GM19468 (cell line): ENCODE measurements at regions not wholly inside any gene's neighbourhood (a gene's known extent, or its start where the extent isn't known, plus 50 kb on each side); places are given as distances from the start of the nearest gene placed in this dataset.
"Not testable (repeated sequence)": the region's sequence is repeated elsewhere in the genome, so short reads cannot be mapped to it uniquely, and the experiment has no call there.

Source experiments
- ATAC-seq: cut with Tn5 transposase; IDR thresholded peaks from one replicate; pipeline ENCODE4 v1.9.1; 2021; ENCODE audit warnings: mild to moderate bottlenecking, moderate library complexity, moderate number of reproducible peaks; ENCODE audit not compliant: unreplicated experiment; ENCODE audit errors: extremely low read depth

DNA sequence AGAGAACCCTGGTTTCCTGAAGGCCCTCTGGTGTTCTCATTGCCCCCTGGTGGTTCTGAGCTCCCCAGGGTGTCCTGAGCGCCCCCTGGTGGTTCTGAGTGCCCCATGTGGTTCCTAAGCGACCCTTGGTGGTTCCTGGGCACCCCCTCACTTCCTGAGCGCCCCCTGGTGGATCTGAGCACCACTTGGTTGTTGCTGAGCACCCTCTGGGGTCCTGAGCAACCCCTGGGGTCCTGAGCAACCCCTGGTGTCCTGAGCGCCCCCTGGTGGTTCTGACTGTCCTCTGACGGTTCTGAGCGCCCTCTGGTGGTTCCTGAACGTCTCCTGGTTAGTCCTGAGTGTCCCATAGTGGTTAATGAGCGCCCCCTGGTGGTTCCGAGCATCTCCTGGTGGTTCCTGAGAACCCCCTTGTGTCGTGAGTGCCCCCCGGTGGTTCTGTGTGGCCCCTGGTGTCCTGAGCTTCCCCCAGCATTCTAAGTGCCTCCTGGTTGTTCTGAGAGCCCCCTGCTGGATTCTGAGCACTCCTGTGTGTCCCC is 568.3 kb downstream of the TMEM121 start:
- ATAC-seq, result no peak

DNA sequence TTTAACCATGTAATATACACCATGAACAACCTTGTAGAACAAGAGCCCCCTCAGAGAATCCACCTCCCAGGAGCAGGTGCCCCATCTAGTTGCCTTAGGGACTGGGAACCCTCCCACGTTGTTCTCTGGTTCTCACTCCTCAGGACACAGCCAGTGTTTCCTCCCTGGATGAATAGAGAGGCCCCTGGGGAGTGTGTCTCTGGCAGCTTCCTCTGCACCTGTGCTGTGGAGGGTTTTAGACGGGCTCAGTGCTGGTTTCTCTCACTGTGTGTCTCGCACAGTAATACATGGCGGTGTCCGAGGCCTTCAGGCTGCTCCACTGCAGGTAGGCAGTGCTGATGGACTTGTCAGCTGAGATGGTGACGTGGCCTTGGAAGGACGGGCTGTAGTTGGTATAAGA is 581.3 kb downstream of the TMEM121 start:
- ATAC-seq, result no peak

DNA sequence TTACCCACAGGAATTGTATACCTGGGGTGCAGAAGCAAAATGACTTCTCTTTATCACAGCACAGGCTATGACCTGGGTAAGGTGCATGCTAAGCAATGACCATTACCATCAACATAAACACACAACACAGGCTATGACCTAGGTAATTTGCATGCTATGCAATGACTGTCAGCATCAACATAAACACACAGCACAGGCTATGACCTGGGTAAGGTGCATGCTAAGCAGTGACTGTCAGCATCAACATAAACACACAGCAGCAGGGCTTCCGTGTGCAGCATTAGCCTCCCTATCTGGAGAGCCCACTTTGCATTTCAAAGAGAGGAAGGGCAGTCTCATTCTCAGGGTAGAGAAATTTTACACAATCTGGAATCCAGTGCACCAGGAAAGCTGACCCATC is 583.0 kb downstream of the TMEM121 start:
- ATAC-seq, result no peak

DNA sequence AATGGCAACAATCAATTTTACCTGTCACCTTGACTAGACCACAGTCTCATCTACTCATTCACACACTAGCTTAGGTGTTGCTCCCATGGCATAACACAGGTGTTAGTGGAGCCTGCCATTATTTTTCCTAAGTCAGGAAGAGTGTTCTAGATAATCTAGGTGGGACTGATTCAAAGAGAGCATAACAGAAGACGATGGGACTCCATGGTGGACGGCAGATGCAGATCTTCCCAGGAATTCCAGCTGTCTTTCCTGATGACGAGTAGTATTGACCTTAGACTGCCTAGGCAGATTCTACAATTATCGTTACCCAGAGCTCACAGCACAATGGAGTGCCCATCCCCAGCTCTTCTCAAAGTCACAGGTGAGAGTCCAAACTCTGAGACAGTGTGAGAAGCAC is 589.0 kb downstream of the TMEM121 start:
- ATAC-seq, result no peak

DNA sequence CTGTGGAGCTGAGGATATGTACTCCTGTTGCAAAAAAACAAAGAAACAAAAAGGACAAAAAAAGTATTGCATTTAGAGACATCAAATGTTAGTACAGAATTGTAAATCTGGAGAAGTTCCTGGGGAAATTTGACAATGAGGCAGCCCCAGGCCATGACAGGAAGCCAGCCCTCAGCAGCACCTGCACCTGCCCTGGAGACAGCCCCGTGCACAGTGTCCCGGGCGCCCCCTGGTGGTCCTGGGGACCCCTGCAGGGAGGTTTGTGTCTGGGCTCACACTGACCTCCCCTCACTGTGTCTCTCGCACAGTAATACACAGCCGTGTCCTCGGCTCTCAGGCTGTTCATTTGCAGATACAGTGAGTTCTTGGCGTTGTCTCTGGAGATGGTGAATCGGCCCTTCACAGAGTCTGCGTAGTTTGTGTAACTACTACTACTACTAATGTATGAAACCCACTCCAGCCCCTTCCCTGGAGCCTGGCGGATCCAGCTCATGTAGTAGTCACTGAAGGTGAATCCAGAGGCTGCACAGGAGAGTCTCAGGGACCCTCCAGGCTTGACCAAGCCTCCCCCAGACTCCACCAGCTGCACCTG is 590.1 kb downstream of the TMEM121 start:
- ATAC-seq, result not testable (repeated sequence)

DNA sequence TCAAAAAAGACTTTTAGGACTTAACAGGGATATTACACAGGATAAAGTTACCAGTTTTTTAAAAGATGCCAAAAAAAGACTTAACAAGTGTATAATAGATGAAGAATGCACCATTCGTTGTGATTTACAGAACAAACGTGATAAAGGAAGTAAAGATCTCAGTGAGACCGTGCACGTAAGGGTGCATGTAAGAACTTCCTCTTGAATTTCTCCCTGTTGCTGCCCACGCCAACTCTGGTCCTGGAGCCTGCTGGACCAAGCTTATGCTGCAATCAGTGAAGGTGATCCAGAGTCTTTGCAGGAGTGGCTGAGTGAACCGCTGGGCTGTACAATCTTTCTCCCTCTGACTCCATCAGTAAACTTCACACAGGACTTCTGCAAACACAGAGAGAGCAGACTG is 593.7 kb downstream of the TMEM121 start:
- ATAC-seq, result no peak

DNA sequence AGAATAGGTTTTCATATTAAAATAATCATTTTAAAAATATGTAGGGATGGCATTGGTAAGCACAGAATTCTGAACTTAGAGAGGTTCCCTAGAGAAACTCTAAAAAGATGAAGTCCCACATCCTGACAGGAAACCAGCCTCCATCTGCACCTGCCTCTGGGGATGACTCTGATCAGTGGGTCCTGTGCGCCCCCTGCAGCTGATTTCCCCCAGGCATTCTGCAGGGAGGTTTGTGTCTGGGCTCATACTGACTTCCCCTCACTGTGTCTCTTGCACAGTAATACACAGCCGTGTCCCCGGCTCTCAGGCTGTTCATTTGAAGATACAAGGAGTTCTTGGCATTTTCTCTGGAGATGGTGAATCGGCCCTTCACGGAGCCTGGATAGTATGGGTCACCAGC is 602.9 kb downstream of the TMEM121 start:
- no peak for ATAC-seq

DNA sequence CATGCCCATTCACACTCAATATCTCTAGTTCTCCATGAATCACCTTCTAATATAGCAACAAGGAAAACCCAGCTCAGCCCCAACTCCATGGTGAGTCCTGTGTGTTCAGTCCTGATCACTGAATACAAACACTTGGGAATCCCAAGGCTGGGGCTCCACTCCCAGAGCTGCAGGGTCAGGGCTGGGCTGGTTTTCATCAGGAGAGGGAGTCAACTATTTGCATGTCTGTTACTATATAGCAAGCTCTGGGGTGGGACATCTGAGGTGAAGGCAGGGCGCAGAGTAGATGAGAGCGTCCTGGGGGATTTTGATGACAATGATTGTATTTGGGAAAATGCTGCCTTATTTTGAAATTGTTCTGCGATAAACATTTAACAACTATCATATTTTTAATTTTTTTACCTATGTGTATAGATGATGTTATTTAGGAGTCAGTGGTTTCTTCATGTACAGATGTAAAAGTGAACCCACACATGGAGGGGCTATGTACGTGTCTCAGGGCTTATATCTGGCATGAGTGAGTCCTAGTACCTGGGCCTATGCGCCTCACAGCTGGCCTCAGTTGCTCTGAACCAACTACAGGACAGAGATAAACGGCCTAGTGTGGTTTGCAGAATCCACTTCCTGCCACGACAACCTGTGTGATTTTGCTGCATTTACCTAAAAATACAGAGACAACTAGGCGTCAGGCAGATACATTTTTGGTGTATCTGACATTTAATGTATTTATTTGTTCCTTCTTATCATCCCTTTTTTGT is 603.7 kb downstream of the TMEM121 start:
- ATAC-seq, result not testable (repeated sequence)

DNA sequence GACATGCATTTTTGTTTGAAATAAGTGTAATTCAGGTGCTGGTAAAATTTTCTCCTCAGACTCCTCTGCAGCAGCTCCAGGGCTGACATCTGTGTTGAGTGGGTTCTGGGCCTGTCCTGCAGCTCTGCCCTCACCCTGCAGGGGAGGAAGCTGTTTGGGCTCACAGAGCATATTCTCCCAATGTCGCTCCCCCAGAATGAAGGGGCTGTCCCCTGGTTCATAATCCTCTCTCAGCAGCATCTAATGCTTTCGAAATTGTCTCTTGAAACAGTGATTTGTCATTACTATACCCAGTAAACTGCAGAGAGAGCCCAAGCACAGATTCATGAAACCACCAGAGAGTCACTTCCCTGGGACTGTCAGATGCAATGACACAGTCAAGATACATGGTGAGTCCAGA is 606.7 kb downstream of the TMEM121 start:
- ATAC-seq, result not testable (repeated sequence)

DNA sequence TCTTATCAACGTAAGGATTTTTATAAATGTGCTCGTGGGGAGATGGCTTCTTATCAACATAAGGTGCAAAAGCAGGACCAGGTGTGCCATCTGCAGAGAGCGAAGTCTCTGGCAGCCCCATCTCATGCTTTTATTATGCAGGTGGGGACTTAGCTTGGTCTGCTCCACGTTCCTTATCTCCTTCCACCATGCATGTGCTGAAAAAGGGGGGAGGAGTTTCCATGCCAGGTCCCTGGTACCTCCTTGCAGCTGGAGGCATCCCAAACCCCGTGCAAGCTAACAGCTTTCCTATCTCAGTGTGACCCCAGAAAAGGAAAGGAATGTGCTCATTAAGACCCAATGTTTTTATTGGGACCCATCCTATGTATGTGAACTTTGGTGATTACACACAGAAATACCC is 608.5 kb downstream of the TMEM121 start:
- ATAC-seq, result no peak

DNA sequence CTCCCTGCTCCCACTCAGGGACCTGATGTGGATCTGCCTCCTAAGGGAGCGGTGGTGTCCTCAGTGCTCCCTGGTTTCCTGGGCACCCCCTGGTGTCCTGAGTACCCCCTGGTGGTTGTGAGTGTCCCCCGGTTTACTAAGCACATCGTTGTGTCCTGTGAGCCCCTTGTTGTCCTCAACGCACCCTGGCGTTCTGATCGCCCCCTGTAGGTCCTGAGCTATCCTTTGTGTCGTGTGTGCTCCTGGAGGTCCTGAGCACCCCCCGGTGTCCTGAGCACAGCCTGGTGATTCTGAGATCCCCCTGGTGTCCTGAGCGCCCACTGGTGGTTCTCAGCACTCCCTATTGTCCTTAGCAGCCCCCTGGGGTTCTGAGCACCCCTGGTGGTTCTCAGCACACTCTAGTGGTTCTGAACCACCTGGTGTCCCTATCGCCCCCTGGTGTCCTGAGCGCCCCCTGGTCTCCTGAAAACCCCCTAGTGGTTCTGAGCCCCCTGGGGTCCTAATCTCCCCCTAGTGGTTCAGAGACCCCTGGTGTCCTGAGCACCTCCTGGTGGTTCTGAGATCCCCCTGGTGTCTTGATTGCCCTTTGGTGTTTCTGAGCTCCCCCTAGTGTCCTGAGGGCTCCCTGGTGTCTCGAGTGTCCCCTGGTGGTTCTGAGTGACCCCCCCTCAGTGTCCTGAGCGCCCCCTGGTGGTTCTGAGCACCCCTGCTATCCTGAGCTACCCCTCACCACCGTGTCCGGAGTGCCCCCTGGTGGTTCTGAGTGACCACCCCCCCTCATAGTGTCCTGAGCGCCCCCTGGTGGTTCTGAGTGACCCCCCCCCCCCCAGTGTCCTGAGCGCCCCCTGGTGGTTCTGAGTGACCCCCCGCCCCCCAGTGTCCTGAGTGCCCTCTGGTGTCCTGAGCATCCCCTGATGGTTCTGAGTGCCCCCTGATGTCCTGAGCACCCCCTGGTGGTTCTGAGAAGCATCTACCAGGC is 615.1 kb downstream of the TMEM121 start:
- no peak for ATAC-seq

DNA sequence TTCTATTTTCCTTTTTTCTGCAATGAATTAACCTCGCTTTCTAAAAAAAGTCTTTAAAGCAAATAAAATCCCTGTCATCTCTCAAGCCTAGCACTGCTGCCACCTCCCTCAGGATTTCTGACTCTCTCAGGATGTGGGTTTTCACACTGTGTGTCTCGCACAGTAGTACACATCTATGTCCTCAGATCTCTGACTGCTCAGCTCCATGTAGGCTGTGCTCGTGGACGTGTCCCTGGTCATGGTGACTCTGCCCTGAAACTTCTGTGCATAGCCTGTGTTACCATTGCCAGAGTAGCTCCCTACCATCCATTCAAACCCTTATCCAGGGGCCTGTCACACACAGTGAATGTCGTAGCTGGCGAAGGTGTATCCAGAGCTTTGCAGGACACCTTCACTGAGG is 619.3 kb downstream of the TMEM121 start:
- not testable (repeated sequence) for ATAC-seq

DNA sequence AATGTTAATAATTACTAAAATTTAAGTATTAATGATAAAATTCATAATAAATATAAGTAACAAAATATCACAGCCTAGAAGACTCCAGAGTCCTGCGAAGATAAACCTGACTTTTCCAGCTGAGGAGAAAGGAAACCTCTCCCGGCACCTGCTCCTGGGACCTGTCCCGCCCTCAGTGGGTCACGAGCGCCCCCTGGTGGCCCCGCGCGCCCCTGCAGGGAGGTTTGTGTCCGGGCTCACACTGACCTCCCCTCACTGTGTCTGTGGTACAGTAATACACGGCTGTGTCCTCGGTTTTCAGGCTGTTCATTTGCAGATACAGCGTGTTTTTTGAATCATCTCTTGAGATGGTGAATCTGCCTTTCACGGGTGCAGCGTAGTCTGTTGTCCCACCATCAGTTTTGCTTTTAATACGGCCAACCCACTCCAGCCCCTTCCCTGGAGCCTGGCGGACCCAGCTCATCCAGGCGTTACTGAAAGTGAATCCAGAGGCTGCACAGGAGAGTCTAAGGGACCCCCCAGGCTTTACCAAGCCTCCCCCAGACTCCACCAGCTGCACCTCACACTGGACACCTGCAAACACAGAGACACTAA is 627.1 kb downstream of the TMEM121 start:
- ATAC-seq, result not testable (repeated sequence)

DNA sequence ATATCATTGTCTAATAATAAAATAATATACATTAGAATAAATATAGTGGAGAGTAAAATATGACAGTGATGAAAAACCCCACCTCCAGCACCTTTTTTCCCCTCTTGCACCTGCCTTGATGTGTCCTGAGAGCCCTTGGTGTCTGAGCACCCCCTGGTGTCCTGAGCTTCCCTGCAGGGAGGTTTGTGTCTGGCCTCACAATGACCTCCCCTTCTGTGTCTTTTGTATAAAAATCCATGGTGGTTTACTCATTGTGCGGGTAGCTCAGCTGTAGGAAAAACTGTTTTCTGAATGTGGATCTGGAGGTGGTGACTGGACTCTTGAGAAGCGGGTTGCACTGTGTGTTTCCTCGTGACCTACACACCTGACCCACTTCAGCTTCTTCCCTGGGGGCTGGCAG is 636.9 kb downstream of the TMEM121 start:
- ATAC-seq, result no peak

DNA sequence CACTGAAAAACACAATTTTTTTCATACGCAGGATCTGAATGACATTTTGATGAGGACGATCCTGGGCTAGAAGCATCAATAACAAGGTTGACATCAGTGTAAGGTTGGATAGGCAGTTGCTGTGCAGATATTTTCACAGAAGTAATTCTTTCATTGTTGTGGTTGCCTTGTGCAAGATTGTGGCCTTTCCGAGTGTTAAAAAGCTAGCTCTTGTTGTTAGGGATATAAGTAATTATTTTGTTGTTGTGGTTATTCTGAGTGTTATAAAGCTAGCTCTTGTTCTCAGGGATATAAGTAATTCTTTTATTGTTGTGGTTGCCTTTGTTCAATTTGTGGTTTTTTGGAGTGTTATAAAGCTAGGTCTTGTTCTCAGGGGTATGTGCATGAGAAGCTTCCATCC is 637.4 kb downstream of the TMEM121 start:
- not testable (repeated sequence) for ATAC-seq

DNA sequence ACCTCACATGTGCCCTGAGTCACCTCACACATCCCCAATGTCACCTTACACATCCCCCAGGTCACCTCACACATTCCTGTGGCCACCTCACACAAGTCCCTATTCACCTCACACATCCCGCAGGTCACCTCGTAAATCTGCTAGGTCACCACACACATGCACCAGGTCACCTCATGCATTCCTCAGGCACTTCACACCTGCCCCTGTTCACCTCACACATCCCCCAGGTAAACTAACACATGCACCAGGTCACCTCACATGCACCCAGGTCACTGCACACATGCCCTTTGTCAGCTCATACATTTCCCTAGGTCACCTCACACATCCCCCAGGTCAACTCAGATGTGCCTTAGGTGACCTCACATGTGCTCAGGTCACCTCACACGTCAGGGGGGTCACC is 639.8 kb downstream of the TMEM121 start:
- no peak for ATAC-seq

DNA sequence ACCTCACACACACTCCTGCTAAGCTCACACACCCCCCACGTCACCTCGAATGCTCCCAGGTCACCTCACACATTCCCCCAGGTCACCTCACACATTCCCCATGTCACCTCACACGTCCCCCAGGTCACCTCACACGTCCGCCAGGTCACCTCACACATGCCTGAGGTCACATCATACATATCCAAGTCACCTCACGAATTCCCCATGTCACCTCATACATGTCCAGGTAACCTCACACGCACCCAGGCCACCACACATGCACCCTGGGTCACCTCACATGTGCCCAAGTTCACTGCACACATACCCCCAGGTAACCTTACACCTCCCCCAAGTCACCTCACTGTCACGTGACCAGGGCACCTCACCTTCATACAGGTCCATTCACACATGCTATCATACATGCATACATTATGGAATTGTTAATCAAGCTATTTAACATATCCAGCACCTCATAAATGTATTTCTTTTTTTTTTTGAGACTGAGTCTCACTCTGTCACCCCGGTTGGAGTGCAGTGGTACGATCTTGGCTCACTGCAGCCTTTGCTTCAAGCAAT is 640.3 kb downstream of the TMEM121 start:
- no peak for ATAC-seq

DNA sequence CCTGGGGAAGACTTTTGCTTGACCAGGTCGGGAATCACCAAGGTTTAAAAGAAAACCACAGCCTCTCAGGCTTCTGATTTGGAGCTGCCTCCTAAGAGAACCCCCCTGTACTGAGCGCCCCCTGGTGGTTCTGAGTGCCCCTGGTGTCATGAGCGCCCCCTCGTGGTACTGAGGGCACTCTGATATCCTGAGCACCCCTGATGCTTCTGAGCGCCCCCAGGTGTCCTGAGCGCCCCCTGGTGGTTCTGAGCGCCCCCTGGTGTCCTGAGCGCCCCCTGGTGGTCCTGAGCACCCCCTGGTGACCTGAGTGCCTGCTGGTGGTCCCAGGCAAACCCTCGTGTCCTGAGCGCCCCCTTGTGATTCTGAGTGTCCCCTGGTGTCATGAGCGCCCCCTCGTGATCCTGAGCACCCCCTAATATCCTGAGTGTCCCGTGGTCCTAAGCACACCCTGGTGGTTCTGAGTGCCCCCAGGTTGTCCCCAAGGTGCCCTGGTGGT is 643.8 kb downstream of the TMEM121 start:
- not testable (repeated sequence) for ATAC-seq

DNA sequence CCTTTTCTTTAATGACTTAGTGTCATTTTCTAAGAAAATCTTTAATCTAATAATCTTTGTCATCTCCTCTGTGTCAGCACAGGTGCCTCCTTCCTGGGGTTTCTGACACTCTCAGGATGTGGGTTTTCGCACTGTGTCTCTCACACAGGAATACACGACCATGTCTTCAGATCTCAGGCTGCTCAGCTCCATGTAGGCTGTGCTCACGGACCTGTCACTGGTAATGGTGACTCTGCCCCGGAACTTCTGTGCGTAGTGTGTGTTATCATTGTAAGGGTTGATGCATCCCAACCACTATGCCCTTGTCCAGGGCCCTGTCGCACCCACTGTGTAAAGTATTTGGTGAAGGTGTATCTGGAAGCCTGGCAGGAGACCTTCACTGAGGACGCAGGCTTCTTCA is 647.8 kb downstream of the TMEM121 start:
- no peak for ATAC-seq
